LoVo (cell line): ENCODE measurements at regions not wholly inside any gene's neighbourhood (a gene's known extent, or its start where the extent isn't known, plus 50 kb on each side); places are given as distances from the start of the nearest gene placed in this dataset.
A peak's percentile ranks its signal among the peaks of the same experiment; 100 is the strongest.

Experiments used
- DNase-seq: peaks from one replicate; pipeline ENCODE4 v3.0.0-alpha.2; 2016; ENCODE audit warnings: low spot score

GRCh38 chr4:65893957-65894755 lies 223.9 kb upstream of the EPHA5 start:
- no peak for DNase-seq

DNA sequence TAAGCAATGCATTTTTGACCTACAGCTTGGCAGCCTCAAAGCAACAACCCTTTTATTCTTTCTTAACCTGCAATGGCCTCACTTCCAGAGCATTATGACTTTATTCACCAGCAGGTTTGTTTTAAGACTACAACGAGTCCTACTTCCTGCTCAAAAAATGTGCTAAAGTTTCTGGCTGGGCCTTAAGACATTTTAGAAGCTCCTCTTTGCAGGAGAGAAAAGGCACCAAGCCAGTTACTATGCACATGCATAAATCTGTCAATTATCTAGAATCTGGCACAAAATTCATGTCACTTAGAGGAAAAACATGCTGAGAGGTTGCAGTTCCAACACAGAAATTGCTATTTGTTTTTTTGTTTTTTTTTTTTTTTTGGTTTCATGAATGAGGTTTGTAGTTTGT lies 223.0 kb upstream of the EPHA5 start:
- no peak for DNase-seq

- no peak for DNase-seq
These were observed 210.3 kb upstream of the EPHA5 start for GRCh38 chr4:65880594-65880993.

- no peak for DNase-seq
These were observed 198.0 kb upstream of the EPHA5 start for GRCh38 chr4:65868096-65868824.

GRCh38 chr4:65865489-65865888 lies 195.2 kb upstream of the EPHA5 start:
- no peak for DNase-seq

DNA sequence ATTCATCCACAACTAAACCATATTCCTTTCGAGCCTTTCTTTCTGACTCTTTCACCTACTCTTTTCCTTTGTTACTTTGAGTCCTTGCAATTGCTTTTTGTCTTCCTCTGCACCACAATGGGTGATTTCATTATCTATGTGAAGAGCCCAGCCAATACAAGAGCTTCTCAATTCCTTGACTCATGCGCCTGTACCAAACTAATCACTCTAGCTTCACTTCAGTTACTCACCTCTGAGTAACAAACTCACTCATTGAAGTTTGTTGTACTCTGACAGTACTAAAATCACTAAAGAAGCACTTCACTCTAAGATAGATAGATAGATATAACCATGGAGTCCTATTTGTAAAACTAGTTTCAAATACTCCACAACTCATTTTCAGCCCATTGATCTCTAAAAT lies 191.7 kb upstream of the EPHA5 start:
- no peak for DNase-seq

GRCh38 chr4:65845199-65845773 lies 175.0 kb upstream of the EPHA5 start:
- no peak for DNase-seq

- DNase-seq, result no peak
These were observed 169.1 kb upstream of the EPHA5 start for GRCh38 chr4:65839164-65839931.

DNA sequence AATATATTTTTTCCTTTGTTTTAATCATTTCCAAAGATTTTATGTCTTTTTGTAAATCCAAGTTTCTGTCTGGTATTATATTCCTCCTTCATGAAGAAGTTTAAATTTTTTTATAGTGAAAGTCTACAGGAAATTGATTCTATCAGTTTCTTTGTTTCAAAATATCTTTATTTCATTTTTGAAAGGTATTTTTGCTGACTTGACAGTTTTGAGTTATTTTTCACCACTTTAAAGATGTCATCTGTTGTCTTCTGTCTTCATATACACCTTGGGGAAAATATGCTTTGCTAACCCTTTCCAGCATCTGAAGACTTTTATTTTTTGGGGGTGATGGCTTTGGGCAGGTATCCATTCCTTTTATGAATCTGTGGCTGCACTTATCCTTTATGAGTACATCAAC lies 164.4 kb upstream of the EPHA5 start:
- no peak for DNase-seq

GRCh38 chr4:65831828-65832227 lies 161.5 kb upstream of the EPHA5 start:
- DNase-seq, result no peak

DNA sequence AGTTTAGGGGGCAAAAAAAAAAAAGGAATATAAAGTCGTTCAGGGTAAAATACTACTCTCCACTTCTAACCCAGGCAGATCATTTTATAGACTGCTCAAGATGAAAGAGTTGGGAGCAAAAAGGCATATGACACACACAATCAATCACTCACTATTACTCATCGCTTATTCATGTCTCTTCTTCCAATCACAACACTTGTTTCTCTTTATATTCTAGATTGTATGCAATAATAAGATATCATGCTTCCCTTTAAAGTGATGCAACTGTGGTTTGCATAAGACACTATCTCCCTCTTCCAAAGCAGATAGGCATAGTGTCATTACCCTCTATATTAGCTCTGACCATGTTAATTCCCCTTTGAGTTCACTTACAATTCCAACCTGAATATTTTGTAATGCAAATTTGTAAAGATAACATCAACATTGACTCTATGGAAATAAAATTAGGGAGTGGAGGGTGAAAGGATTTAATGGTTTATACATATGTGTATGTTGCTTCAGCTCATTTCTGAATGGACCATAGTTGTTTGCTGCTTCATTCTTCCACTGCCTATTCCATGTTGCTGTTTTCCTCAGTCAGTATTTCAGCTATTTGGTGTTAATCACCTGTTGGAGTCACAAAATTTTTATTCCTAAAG lies 154.9 kb upstream of the EPHA5 start:
- peak; percentile 14 for DNase-seq

- DNase-seq, result no peak
These were observed 148.9 kb upstream of the EPHA5 start for GRCh38 chr4:65819192-65819591.

- DNase-seq, result no peak
These were observed 135.6 kb upstream of the EPHA5 start for GRCh38 chr4:65805936-65806335.

DNA sequence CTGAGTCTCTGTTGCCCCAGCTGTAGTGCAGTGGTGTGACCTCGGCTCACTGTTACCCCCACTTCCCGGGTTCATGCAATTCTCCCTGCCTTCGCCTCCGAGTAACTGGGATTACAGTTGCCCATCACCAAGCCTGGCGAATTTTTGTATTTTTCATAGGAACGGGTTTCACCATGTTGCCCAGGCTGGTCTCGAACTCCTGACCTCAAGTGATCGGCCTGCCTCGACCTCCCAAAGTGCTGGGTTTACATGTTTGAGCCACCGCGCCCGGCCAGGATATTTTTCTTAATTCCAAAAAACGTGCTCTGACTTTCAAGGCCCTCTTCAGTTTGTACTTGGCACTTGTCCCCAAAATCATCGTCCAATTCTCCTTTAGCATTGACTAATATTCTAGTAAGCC lies 129.2 kb upstream of the EPHA5 start:
- DNase-seq, result no peak

DNA sequence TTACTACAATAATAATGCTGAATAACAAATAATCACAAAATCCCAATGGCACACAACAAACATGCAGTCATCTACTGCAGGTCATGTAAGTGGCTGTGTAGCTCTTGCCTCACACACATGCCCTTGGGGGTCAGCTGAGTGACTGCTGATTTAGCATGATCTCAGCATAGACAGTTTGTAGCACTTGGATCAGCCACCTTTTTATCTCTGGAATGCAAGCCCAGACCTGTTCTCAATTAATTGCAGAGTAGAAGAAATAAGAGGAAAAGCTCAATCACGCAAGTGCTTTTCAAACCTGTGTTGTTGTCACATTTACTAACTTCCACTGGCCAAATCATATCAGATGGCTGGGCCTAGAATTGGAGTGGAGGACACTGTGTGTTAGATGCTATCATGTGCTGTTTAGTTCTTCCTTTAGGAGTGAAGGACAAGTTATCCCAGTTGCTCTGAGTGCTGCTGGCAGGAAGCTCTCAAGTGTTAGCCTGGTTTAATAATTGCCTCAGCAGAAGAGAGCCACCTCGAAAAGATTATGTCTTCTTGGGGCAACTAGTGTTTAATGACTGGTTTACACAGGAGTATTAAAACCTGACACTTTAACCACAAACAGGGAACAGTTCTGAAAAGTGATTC lies 128.3 kb upstream of the EPHA5 start:
- DNase-seq, result no peak

GRCh38 chr4:65791812-65792308 lies 121.6 kb upstream of the EPHA5 start:
- no peak for DNase-seq

- no peak for DNase-seq
These were observed 121.0 kb upstream of the EPHA5 start for GRCh38 chr4:65791111-65791811.

DNA sequence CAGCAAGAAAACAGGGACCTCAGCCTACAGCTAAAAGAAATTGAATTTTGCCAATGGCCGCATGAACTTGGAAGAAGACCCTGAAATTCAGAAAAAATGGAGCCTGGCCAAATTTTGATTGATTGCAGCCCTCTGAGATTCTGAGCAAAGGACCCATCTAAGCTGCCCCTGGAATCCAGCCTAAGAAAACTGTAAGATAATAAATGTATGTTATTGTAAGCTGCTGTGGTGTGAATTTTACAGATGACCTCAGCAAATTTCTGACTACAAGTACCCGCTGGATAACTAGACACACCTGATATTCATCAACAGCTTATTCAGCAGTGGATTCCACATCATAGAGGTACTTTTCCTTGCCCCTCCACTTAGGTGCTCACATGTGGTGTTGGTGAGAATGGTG lies 119.5 kb upstream of the EPHA5 start:
- no peak for DNase-seq

- no peak for DNase-seq
These were observed 119.1 kb upstream of the EPHA5 start for GRCh38 chr4:65789341-65789740.

DNA sequence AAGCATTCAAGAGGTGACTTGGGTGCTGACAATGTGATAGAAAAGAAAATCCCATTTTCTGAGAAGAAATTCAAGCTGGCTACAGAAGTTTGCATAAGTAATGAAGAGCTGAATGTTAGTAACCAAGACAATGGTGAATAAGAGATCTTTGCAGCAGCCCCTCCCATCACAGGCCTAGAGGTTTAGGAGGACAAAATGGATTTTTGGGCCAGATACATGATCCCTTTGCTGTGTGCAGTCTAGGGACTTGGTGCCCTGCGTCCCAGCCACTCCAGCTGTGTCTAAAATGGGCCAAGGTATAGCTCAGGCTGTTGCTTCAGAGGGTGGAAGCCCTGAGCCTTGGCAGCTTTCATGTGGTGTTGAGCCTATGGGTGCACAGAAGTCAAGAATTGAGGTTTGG lies 107.0 kb upstream of the EPHA5 start:
- DNase-seq, result no peak

DNA sequence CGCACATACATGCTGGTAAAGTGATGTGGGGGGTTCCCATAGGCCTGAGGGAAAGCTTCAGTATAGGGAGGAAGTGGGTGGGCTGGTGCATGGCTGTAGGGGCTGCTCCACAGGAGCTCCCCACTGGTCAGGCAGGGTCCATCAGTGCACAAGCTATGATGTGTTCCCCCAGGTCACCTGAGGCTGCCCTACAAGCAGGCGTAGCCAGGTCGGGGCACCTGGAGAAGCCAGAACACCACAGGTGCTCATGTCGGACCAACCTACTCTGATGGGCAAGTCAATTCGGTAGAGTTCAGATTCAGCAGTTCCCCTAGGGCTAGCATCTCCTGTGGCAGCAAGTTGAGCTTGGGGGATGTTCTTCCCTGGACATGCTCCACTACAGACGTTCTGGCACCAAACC lies 103.3 kb upstream of the EPHA5 start:
- DNase-seq, result no peak
